Neutrophil (primary cell): ENCODE measurements at regions not wholly inside any gene's neighbourhood (a gene's known extent, or its start where the extent isn't known, plus 50 kb on each side); places are given as distances from the start of the nearest gene placed in this dataset.

ENCODE experiments used
- H3K27ac ChIP-seq: fragments of 200-600 bp; sonication (generic); 2 replicates; pipeline ENCODE4 v1.5.1; 2016; ENCODE audit warnings: mild to moderate bottlenecking, moderate library complexity
- H3K27me3 ChIP-seq: fragments of 200-600 bp; sonication (generic); 2 replicates; pipeline ENCODE4 v1.6.0; 2016; ENCODE audit warnings: mild to moderate bottlenecking
- H3K36me3 ChIP-seq: fragments of 200-600 bp; sonication (generic); 2 replicates; pipeline ENCODE4 v1.5.1; 2017
- H3K4me1 ChIP-seq, 2 experiments: fragments of 200-600 bp in 1 of 2; sonication (generic) in 1 of 2; 1 replicate in 1 of 2; 2 replicates in 1 of 2; pipeline versions ENCODE4 v1.5.1 to v1.6.1; 2013 to 2016; ENCODE audit warnings: low read depth in 1 of 2, low read length in 1 of 2, mild to moderate bottlenecking in 1 of 2, moderate library complexity in 1 of 2; ENCODE audit not compliant: control insufficient read depth in 1 of 2, insufficient read depth in 1 of 2
- H3K4me3 ChIP-seq, 2 experiments: fragments of 200-600 bp in 1 of 2; sonication (generic) in 1 of 2; 1 replicate in 1 of 2; 2 replicates in 1 of 2; pipeline ENCODE4 v1.5.1; 2013 to 2016; ENCODE audit warnings: low read depth in 1 of 2, low read length in 1 of 2, mild to moderate bottlenecking in 1 of 2, moderate library complexity in 1 of 2
- H3K9me3 ChIP-seq: fragments of 200-600 bp; sonication (generic); 2 replicates; pipeline ENCODE4 v1.5.1; 2016
- TF ChIP-seq, protein P1 (sequence below): fragments of 200-600 bp; sonication (generic); IDR thresholded peaks from 2 replicates; pipeline ENCODE4 v1.5.1; 2016; ENCODE audit warnings: antibody characterized with exemption

- Histone ChIP-seq H3K4me3 (no peak overlapping the region), H3K27me3 (no peaks in the 10 kb centered on the region), H3K36me3 (no peaks in the 10 kb centered on the region), H3K4me1 (peaks cover 4 to 10% of the 10 kb centered on the region in 2 experiments), H3K27ac (no peak overlapping the region), H3K9me3 (no peaks in the 10 kb centered on the region)
- TF ChIP-seq, protein P1, sequence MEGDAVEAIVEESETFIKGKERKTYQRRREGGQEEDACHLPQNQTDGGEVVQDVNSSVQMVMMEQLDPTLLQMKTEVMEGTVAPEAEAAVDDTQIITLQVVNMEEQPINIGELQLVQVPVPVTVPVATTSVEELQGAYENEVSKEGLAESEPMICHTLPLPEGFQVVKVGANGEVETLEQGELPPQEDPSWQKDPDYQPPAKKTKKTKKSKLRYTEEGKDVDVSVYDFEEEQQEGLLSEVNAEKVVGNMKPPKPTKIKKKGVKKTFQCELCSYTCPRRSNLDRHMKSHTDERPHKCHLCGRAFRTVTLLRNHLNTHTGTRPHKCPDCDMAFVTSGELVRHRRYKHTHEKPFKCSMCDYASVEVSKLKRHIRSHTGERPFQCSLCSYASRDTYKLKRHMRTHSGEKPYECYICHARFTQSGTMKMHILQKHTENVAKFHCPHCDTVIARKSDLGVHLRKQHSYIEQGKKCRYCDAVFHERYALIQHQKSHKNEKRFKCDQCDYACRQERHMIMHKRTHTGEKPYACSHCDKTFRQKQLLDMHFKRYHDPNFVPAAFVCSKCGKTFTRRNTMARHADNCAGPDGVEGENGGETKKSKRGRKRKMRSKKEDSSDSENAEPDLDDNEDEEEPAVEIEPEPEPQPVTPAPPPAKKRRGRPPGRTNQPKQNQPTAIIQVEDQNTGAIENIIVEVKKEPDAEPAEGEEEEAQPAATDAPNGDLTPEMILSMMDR, result no peak
Observed at GRCh38 chr3:18044191-18044590, 301.8 kb upstream of the TBC1D5 start.

DNA sequence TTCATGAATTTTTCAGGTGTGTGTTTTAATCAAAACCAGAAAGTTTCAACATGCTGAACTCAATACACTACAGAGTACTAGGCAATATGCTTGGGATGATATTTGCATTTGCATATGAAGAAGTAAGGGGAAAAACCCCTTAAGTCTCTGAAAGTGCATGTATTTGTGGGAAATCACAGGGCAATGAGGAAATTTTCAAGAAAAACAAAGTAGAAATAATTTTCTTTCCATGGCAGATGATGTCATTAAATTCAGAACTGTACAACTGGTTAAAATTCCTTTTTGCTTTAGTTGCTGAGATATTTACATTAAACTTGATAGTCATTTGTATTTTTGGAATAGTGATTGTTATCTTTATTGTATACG, 294.0 kb upstream of the TBC1D5 start:
- H3K4me1 ChIP-seq, result no peaks in the 10 kb centered on the region
- TF ChIP-seq, protein P1, result no peak
- H3K4me3 ChIP-seq, result no peak overlapping the region
- H3K9me3 ChIP-seq, result no peaks in the 10 kb centered on the region
- H3K27me3 ChIP-seq, result no peaks in the 10 kb centered on the region
- no peaks in the 10 kb centered on the region for H3K36me3 ChIP-seq
- H3K27ac ChIP-seq, result no peak overlapping the region

GRCh38 chr3:18035641-18036449, 293.4 kb upstream of the TBC1D5 start:
- Histone ChIP-seq H3K36me3 (no peaks in the 10 kb centered on the region), H3K27ac (no peak overlapping the region), H3K4me3 (no peak overlapping the region), H3K27me3 (no peaks in the 10 kb centered on the region), H3K4me1 (no peaks in the 10 kb centered on the region), H3K9me3 (no peaks in the 10 kb centered on the region)
- TF ChIP-seq, protein P1, result no peak

DNA sequence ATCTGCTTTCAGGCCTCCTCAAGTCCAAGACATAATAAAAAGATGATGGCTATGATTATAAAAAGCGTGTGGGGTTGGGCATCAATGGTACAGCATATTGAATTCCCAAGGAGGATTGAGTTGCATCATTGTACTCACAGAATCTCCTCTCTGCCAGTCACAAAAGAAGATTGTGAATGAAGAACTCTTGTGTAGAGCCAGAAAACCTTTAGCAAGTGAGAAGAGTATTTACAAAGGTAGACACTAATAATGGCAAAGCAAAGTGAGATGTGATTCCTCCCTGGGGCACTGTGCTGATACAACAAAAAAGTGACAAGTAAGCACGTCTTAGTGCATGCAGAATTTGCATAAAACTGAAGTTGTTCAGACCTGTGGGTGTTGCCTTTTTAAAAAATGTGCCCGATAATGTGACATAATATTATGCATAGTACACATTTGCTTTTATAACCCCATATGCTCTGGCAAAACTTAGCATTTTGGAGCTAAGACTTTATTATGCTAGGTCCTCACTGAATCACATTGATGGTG, 291.2 kb upstream of the TBC1D5 start:
- Histone ChIP-seq H3K36me3 (no peaks in the 10 kb centered on the region), H3K9me3 (no peaks in the 10 kb centered on the region), H3K4me3 (no peak overlapping the region), H3K27me3 (no peaks in the 10 kb centered on the region), H3K27ac (no peak overlapping the region), H3K4me1 (no peaks in the 10 kb centered on the region)
- TF ChIP-seq, protein P1, result no peak

DNA sequence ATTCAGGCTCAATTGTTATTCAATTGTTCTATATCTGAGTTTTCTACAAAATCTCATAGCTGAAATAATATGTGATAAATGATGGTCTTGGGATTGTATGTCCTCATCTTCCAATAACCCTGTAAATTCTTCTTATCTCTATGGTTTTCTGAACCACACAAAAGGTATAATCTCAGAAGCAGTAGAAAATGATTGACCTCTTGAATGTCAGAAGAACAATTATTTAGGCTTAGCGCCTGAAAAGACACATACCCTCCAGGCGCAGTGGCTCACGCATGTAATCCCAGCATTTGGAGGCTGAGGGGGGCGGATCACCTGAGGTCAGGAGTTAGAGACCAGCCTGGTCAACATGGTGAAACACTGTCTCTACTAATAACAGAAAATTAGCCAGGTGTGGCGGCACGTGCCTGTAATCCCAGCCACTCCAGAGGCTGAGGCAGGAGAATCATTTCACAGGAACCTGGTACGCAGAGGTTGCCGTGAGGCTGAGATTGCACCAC, 288.0 kb upstream of the TBC1D5 start:
- H3K4me1 ChIP-seq, result no peaks in the 10 kb centered on the region
- H3K27ac ChIP-seq, result no peak overlapping the region
- H3K27me3 ChIP-seq, result no peaks in the 10 kb centered on the region
- H3K36me3 ChIP-seq, result no peaks in the 10 kb centered on the region
- no peak overlapping the region for H3K4me3 ChIP-seq
- TF ChIP-seq, protein P1, result no peak
- H3K9me3 ChIP-seq, result no peaks in the 10 kb centered on the region
